Panc1 (cell line): ENCODE measurements at regions not wholly inside any gene's neighbourhood (a gene's known extent, or its start where the extent isn't known, plus 50 kb on each side); places are given as distances from the start of the nearest gene placed in this dataset.

Experiments
- ATAC-seq: fragments of 200-7000 bp; cut with Tn5 transposase; 2 replicates; pipeline ENCODE4 v1.9.1; 2020; ENCODE audit warnings: mild to moderate bottlenecking, moderate library complexity
- BruUV-seq: library from RNA; stranded (reverse); fragments of 400-500 nt; replicated peaks from 2 replicates; lab custom pipeline; 2021; lab: Mats Ljungman, UMichigan
- CTCF ChIA-PET: fragments of 300-600 bp; sonication (Branson Sonifier 250); formaldehyde crosslinking; loops from one replicate; lab custom pipeline; 2022; ENCODE audit warnings: antibody characterized with exemption; lab: Charles Lee
- POLR2A ChIA-PET: fragments of 300-600 bp; sonication (Branson Sonifier 250); formaldehyde crosslinking; loops from one replicate; lab custom pipeline; 2022; ENCODE audit warnings: antibody characterized with exemption; lab: Charles Lee
- DNase-seq: peaks from one replicate; pipeline ENCODE4 v3.0.0-alpha.2; 2010; ENCODE audit warnings: low read depth, low spot score
- H3K27ac ChIP-seq: 2 replicates; pipeline ENCODE4 v1.5.1; 2011; ENCODE audit warnings: mild to moderate bottlenecking, low read length, inconsistent platforms
- H3K27me3 ChIP-seq: fragments of 200-500 bp; sonication (Bioruptor generic); 2 replicates; pipeline ENCODE4 v1.6.0; 2014; ENCODE audit warnings: low read length, inconsistent platforms; ENCODE audit not compliant: control insufficient read depth, insufficient read depth
- H3K36me3 ChIP-seq: fragments of 200-500 bp; sonication (Bioruptor generic); 2 replicates; pipeline ENCODE4 v1.5.1; 2014; ENCODE audit warnings: inconsistent platforms, mild to moderate bottlenecking, low read length, moderate library complexity; ENCODE audit not compliant: control insufficient read depth, insufficient read depth
- H3K4me1 ChIP-seq: 2 replicates; pipeline ENCODE4 v1.5.1; 2011; ENCODE audit warnings: inconsistent platforms, mild to moderate bottlenecking, low read length, moderate library complexity; ENCODE audit not compliant: control insufficient read depth, insufficient read depth
- H3K4me3 ChIP-seq, 2 experiments: 2 replicates each; pipeline ENCODE4 v1.5.1; 2011 to 2012; ENCODE audit warnings: low read depth in 2 of 2, low read length in 2 of 2, mild to moderate bottlenecking in 2 of 2, inconsistent platforms in 1 of 2, moderate library complexity in 1 of 2
- H3K9me3 ChIP-seq: fragments of 200-500 bp; sonication (Bioruptor generic); 2 replicates; pipeline ENCODE4 v1.5.1; 2014; ENCODE audit warnings: low read depth, mild to moderate bottlenecking, inconsistent platforms, low read length, moderate library complexity; ENCODE audit not compliant: control insufficient read depth, insufficient read depth
- POLR2AphosphoS5 ChIP-seq: IDR thresholded peaks from 2 replicates; pipeline ENCODE4 v1.6.1; 2012; ENCODE audit warnings: mild to moderate bottlenecking, low read depth, low read length, moderate library complexity
- SIN3A ChIP-seq: IDR thresholded peaks from 2 replicates; pipeline ENCODE4 v1.6.1; 2012; ENCODE audit warnings: low read depth, mild to moderate bottlenecking, low read length, moderate library complexity, borderline replicate concordance; ENCODE audit not compliant: insufficient read depth
- TCF7L2 ChIP-seq: IDR thresholded peaks from 2 replicates; pipeline ENCODE4 v1.6.1; 2011; ENCODE audit warnings: mild to moderate bottlenecking, low read depth, low read length, inconsistent platforms
- in situ Hi-C: cut with HindIII; loops from 2 replicates; pipeline ENCODE4 v1.10.0; 2016; ENCODE audit warnings: low sequenced_read_pairs, low pct_unique_long_range_greater_than_20kb
- intact Hi-C: fragments of 100-400 bp; cut with micrococcal nuclease; formaldehyde crosslinking; loops from one replicate; pipeline ENCODE4 v1.10.0; 2022; ENCODE audit not compliant: unreplicated experiment
- TF ChIP-seq, protein P1 (sequence below), 2 experiments: IDR thresholded peaks; 2 replicates each; pipeline ENCODE4 v1.6.1; 2011 to 2012; ENCODE audit warnings: low read depth in 2 of 2, control low read depth in 1 of 2, low read length in 1 of 2, mild to moderate bottlenecking in 1 of 2, moderate library complexity in 1 of 2; ENCODE audit not compliant: insufficient read depth in 1 of 2
- TF ChIP-seq, protein P2 (sequence below): fragments of 450-650 bp; IDR thresholded peaks from 2 replicates; pipeline ENCODE4 v1.5.1; 2017; ENCODE audit warnings: mild to moderate bottlenecking

DNA sequence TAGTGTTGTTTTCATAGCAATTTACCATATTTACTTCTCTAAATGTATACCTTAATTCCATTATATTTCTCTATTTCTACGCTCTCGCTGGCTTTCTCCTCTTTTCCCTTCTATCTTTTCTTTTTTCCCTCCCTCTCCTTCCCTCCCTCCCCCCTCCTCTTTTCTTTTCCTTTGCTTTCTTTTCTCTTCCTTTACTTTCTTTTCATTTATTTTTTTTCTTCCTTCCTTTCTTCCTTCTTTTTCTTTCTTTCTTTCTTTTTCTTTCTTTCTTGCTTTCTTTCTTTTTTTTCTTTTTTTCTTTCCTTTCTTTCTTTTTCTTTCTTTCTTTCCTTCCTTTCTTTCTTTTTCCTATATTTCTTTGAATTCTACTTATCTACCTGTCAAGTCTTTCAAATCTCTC, 533.0 kb upstream of the POT1 start:
- no peak for DNase-seq
- no peak for ATAC-seq
- Histone ChIP-seq H3K9me3 (peaks cover 17% of the 10 kb centered on the region), H3K27ac (no peak overlapping the region), H3K36me3 (no peaks in the 10 kb centered on the region; the same call in 1 of the 2 replicates), H3K4me1 (no peaks in the 10 kb centered on the region), H3K27me3 (no peaks in the 10 kb centered on the region), H3K4me3 (no peak overlapping the region)
- in situ Hi-C loops (no loop called here), intact Hi-C loops (no loop called here)
- BruUV-seq = no TSS peak
- CTCF ChIA-PET = no interaction called here
- POLR2A ChIA-PET = no interaction called here
- TF ChIP-seq TCF7L2 (no peak), POLR2AphosphoS5 (no peak), SIN3A (no peak)
- TF ChIP-seq, protein P1, sequence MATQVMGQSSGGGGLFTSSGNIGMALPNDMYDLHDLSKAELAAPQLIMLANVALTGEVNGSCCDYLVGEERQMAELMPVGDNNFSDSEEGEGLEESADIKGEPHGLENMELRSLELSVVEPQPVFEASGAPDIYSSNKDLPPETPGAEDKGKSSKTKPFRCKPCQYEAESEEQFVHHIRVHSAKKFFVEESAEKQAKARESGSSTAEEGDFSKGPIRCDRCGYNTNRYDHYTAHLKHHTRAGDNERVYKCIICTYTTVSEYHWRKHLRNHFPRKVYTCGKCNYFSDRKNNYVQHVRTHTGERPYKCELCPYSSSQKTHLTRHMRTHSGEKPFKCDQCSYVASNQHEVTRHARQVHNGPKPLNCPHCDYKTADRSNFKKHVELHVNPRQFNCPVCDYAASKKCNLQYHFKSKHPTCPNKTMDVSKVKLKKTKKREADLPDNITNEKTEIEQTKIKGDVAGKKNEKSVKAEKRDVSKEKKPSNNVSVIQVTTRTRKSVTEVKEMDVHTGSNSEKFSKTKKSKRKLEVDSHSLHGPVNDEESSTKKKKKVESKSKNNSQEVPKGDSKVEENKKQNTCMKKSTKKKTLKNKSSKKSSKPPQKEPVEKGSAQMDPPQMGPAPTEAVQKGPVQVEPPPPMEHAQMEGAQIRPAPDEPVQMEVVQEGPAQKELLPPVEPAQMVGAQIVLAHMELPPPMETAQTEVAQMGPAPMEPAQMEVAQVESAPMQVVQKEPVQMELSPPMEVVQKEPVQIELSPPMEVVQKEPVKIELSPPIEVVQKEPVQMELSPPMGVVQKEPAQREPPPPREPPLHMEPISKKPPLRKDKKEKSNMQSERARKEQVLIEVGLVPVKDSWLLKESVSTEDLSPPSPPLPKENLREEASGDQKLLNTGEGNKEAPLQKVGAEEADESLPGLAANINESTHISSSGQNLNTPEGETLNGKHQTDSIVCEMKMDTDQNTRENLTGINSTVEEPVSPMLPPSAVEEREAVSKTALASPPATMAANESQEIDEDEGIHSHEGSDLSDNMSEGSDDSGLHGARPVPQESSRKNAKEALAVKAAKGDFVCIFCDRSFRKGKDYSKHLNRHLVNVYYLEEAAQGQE (IDR thresholded peaks at IDR 0.05; ENCODE audit: insufficient read depth in 1 of 2, low read depth in 2 of 2, low read length in 1 of 2) = no peak
- TF ChIP-seq, protein P2, sequence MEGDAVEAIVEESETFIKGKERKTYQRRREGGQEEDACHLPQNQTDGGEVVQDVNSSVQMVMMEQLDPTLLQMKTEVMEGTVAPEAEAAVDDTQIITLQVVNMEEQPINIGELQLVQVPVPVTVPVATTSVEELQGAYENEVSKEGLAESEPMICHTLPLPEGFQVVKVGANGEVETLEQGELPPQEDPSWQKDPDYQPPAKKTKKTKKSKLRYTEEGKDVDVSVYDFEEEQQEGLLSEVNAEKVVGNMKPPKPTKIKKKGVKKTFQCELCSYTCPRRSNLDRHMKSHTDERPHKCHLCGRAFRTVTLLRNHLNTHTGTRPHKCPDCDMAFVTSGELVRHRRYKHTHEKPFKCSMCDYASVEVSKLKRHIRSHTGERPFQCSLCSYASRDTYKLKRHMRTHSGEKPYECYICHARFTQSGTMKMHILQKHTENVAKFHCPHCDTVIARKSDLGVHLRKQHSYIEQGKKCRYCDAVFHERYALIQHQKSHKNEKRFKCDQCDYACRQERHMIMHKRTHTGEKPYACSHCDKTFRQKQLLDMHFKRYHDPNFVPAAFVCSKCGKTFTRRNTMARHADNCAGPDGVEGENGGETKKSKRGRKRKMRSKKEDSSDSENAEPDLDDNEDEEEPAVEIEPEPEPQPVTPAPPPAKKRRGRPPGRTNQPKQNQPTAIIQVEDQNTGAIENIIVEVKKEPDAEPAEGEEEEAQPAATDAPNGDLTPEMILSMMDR = no peak

DNA sequence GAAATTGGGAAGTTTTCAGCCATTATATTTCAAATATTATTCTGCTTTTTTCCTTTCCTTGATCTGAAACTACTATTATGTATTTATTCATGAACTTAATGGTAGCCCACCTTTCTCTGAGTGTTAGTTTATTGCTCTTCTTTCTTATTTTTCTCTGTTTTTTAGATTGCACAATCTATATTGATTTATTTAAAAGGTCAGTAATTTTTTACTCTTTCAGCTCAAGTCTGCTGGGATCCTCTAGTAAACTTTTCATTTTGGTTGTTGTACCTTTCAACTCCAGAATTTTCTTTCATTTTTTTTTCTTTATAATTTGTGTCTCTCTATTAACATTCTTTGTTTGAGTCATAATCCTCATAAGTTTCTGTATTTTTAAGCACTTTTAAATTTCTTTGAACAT, 529.4 kb upstream of the POT1 start:
- TF ChIP-seq, protein P1 (IDR thresholded peaks at IDR 0.05; ENCODE audit: insufficient read depth in 1 of 2, low read depth in 2 of 2, low read length in 1 of 2) = no peak
- TF ChIP-seq POLR2AphosphoS5 (no peak), SIN3A (no peak), TCF7L2 (no peak)
- TF ChIP-seq, protein P2 = no peak
- DNase-seq (no peak), ATAC-seq (no peak)
- BruUV-seq = no TSS peak
- in situ Hi-C loops = no loop called here
- peaks cover 17% of the 10 kb centered on the region for H3K9me3 ChIP-seq
- intact Hi-C loops = no loop called here
- H3K4me1 ChIP-seq = no peaks in the 10 kb centered on the region
- H3K36me3 ChIP-seq = no peaks in the 10 kb centered on the region; the same call in 1 of the 2 replicates
- ChIA-PET CTCF (no interaction called here), POLR2A (no interaction called here)
- H3K27me3 ChIP-seq = no peaks in the 10 kb centered on the region
- H3K27ac ChIP-seq = no peak overlapping the region
- no peak overlapping the region for H3K4me3 ChIP-seq
